Stimulated activated CD4-positive, alpha-beta T cell treated with anti-CD3 and anti-CD28 coated beads, Interleukin-2, amount 100 ng/mL, for 4 hours (primary cell): ENCODE measurements at regions not wholly inside any gene's neighbourhood (a gene's known extent, or its start where the extent isn't known, plus 50 kb on each side); places are given as distances from the start of the nearest gene placed in this dataset.

Source experiments
- DNase-seq: peaks from one replicate; pipeline ENCODE4 v3.0.0-alpha.2; 2020; ENCODE audit warnings: low read depth

DNA sequence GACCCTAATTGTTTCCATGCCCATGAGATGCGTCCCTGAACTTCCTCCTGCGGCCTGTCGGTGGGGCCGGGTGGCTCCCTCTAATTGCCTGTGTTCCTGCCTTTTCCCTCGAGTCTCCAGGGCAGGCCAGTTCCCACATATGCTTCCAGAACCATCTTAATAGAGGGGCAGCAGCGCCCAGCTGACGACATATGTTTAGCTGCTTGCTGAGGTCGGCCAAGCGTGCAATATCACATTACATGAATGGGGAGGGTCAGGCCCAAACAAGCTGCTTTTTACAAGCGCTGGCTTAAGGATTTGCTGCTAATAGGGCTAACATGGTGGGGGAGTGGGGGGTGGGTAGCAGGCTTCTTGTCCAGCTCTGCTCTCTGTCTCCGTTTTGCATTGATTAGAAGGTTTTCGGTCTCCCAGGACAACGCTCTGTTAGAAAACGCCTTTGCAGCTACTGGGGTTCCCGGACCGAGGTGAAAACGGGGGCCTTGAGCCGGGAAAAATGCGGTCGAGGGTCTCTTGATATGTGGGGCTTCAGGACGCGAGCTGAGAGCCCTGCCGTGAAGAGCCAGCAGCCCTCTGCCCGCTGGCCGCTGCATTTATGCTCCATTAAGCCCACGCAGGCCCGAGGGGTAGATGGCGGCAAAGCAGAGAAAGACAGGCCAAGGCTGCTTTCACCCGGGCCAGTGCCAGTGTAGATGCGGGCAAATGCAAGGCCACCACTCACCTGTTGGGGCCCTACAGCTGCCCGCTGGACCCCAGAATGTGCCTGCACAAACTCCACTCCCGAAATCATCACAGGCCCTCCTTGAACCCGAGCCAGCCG is 308.5 kb downstream of the BMP7 start:
- DNase-seq: no peak

DNA sequence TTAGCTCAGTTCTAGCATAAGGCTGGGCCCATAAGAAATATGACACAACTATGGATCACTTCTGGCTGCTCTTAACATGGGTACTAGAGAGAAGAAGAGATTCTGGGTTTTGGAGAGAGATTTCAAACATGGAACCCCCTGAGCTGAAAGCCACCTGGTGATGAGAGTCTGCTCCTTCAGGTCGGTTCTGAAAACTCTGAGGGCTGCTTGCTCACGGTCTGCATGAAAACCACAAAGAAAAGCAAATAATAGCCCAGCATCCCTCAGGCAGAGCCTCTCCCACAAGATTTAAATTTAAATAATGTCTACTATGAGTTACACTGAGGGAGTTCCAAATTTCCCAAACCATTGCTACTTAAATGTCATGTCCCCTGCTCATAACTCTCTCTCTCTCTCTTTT is 301.5 kb downstream of the BMP7 start:
- no peak for DNase-seq

DNA sequence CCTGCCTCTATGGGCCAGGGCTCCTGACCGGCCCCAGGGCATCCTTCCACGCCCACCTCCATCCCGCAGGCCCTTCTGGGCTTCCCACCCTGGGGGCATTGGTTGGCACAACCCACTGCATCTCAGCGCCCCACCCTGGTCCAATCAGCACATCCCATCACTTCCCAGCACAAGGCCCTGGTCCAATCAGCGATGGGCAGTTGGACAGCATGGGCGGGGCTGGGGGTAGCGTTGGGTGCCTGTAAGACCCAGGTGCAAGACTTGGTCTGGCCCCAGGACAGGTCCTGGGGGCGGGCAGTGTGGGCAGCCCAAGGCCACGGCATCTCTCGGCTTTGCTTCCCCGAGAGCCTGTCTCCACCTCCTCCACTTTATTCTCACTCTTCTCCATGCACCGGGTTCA is 298.5 kb downstream of the BMP7 start:
- no peak for DNase-seq

DNA sequence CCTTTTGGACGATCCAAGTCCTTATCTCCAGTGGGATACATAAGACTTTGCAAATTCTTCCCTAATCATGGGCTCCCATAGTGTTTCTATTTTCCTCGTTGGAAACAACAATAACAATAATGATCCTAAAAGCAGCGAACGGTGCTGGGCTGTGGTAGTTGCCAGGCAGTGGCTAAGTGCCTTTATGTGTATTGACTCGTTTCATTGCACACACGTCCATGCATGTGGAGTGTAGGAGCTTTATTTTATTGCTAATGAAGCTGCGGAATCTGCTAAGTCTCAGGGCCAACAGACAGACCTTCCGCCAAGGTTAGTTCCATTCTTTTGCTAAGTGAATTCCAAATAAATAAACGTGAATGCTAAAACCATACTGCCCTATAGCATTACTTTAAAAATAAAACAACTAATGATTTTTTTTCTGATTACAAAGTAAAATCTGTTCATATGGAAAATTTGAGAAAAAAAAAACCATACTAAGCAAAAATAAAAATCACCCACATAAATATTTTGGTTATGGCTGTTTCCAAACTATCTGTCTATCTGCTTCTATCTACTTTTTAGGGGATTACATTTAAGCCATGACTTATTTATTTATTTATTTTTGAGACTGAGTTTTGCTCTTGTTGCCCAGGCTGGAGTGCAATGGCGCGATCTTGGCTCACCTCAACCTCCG is 297.9 kb downstream of the BMP7 start:
- DNase-seq: no peak

DNA sequence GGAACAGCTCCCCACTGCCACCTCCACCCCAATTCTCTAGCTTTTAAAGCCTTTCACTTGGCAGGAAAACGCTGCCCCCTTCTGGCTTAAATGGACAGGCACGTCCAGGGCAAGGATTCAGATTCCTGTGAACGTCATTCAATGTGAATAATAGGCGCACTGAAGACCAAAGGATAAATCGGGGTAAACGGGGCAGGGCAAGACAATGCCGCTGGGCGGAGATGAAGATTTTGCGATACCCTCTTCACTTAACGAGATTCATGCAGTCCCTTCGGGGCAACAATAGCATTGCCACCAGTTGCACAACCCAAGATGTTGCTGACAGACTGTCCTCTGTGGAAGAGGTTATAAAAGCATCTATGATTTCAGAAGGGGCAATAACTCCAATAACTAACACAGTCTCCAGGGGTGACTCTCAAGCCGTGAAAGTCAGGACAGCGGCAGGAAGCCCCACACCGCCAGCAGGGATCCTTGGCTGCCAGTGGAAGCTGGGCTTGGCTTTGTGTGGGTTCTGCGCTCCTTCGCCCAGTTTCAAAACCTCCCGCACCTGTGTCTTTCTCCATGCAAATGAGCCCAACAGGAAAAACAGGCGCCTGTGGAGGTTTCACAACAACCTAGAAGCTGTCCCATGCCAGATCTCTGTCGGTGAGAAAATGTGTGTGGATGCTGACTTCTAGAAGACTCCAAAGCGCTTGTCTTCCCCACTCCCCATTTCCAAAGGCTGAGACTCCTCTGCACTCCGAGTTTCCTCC is 291.8 kb downstream of the BMP7 start:
- no peak for DNase-seq

DNA sequence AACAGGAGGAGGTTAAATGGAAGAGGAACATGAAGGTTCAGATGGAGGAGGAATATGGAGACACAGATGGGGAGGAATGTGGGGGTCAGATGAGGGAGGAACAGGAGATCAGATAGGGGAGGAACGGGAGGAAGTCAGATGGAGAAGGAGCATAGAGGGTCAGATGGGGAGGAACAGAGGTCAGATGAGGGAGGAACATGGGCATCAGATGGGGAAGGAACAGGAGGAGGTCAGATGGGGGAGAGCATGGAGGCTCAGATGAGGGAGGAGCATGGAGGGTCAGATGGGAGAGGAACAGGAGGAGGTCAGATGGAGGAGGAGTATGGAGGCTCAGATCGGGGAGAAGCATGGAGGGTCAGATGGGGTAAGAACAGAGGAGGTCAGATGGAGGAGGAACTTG is 290.6 kb downstream of the BMP7 start:
- no peak for DNase-seq

DNA sequence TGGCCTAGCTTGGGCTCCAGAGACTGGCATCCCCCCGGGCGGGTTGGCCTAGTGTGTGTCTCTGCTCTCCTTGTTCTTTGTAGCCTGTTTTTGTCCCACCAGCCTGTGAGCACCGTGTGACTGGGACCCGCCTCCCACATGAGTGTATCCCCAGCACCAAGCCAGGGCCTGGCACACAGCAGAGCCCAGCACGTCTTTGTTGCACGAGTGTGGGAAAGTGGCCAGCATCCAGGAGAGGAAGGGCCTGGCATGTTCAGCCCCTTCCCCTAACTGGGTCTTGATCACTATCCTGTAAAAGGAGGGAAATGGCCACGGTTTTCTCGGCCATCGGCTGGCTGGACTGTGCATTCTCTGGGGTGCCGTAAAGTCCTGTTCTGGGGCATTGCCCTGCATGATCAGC is 290.1 kb downstream of the BMP7 start:
- DNase-seq: no peak

DNA sequence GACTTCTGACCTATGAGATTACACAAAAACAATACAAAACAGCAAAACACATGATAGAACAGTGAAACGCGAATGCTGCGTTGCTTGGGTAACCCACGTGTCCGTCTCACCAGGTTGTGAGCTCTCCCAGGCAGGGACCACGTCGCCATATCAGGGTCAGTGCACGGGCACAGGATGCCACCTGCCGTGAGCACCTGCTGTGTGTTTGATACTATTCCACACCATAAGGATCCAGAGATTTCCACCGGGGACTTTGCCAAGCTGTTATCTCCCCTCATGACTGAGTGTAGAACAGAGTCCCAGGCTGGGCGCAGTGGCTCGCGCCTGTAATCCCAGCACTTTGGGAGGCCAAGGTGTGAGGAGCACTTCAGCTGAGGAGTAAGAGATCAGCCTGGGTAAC is 288.0 kb downstream of the BMP7 start:
- no peak for DNase-seq

DNA sequence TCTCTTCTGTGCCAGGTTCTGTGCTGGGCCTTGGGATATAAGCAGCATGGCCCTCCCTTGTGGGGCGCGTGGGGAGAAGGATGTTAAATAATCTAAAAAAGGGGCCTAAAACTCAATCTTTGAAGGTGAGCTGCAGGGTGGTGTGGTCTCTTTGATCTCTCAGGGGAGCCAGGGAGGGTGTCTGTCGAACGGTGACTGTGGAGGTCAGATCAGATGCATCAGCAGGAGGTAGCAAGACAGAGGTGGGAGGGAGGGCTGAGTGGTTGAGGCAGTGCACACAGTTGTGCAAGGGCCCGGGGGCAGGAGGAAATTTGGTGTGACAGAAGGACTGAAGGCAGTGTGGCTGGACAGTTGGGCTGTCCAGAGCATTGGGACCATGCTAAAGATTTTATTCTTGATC is 287.3 kb downstream of the BMP7 start:
- no peak for DNase-seq

DNA sequence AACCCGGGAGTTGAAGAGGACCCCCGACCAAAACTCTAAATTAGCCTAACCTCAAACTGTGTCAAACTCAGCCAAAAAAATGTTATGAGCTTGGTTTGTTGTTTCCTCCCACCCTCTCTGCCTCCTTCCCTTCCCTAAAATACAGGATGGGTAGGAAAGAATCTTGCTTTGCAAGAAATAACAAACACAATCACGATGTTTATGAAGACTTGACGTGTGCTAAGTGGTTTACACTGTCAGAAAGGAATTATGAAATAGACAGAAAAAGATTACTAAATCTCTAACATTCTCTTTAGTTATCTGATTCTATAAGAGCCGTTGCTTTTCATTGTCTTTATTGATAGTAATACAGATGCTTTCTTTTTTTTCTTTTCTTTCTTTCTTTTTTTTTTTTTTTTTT is 285.1 kb downstream of the BMP7 start:
- no peak for DNase-seq

DNA sequence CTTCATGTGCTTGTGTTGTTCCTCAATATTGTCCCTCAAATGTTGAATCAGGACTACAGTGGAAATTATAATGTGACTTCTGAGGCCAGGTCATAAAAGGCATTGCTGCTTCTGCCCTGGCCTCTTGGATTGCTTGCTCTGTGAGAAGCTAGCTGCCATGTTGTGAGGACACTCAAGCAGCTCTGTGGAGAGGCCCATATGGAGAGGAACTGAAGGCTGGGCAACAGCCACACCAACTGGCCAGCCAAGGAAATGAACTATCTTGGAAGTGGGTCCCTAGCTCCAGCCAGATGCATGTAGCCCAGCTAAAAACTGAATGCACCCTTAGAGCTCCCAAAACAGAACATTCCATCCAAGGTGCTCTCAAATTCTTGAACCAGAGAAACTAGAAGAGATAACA is 282.6 kb downstream of the BMP7 start:
- DNase-seq: no peak

DNA sequence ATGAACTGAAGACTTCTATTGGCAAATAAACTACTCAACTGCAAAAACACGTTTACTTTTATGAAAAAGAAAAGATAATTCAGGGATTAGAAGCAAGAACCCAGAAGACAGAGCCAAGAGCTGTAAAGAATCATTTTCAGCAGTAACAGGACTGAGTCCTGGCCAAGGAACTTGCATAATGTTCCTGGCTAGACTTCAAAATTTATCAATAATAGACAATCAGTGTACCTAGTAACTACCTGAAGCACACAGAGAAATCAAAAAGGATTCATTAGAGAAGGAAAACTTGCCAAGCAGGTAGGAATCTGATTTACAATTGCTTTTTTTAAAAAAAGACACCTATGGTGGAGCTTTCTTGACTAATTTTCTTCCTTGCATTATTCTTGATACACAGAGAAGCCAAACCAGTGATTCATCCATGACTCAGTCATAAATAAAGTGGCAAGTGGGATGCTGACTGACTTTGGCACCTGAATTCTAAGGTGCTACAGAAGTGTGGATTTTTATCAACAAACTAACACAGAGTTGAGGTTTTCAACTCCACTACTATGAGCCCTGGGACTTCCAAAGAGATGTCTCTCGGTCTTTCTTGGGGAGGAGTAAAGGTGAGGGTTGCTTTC is 281.3 kb downstream of the BMP7 start:
- DNase-seq: no peak

DNA sequence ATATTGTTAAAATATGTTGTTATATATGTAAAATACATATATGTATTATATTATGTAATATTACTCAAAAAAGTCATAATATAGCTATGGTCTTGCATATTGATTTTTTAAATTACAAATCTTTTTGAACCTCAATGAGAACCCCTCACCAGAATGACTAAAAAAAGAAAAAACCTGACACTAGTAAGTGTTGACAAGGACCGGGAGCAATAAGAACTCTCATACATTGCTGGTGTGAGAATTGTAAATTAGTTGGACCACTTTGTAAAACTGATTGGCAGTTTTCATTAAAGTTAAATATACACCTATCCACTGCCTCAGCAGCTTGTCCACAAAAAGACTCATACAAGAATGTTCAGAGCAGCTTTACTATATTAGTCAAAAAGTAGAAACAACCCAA is 280.0 kb downstream of the BMP7 start:
- DNase-seq: no peak

DNA sequence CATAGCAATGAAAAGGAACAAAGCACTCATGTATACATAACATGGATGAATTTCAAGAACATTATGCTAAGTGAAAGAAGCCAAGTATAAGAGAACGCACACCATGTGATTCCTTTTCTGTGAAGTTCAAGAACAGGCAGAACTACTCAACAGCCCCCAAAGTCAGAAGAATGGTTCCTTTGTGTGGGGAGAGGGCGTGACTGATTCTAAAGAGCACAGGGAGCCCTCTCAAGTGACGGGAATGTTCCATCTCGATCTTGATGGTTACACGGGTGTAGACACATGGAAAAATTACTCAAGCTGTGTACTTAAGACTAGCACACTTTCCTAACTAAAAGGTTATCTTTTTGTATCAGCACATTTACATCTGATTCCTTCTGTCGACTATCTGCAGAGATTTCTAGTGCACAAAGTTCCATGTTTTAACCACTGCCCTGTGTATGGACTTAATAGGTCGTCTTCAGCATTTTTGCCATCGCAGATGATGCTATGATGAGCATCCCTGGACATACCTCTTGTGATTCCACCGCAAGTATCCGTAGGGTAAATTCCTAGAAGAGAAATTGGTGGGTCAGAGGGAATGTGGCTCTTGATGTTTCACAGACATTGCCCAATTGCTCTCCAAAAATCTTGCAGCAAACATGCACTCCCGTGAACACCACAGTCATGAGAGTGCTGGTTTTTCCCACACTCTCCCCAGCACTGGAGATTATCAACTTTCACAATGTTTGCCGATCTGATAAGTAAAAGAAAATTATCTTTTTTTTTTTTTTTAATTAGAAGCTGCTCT is 279.3 kb downstream of the BMP7 start:
- no peak for DNase-seq

DNA sequence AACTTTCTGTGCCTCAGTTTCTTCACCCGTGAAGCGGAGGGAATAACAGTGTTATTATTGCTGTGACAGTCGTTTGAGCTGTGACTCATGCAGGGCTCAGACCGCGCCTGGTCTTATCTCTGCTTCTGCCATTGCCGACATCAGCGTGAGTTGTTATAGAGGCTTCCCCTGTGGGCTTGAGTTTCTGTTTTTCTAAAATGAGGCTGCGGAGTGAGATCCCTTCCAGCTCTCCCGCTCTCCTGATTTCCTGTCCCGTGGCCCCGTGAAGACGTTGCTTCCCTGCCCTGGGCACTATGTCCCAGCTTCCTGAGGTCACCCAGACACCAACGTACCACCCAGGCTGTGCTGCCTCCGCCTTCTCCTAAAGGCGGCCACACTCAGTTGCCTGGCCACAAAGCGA is 278.5 kb downstream of the BMP7 start:
- no peak for DNase-seq

DNA sequence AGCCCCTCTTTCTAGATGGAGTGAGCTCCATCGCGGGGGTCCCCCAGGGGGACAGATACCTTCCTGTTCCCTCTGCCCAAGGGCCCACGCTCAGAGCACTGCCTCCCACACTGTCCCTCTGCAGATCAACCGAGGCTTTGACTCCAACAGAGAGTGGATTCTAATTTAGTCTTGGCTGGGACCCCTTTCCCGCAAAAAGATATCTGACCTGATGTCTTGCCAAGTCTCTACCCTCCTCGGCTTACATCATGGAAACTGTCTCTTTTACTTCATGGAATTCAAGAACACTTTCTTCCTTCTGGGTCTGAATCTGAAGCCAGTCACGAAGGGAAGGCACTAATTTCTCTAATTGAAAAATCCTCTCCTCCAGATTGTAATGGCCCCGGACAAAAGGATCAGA is 278.0 kb downstream of the BMP7 start:
- DNase-seq: no peak

DNA sequence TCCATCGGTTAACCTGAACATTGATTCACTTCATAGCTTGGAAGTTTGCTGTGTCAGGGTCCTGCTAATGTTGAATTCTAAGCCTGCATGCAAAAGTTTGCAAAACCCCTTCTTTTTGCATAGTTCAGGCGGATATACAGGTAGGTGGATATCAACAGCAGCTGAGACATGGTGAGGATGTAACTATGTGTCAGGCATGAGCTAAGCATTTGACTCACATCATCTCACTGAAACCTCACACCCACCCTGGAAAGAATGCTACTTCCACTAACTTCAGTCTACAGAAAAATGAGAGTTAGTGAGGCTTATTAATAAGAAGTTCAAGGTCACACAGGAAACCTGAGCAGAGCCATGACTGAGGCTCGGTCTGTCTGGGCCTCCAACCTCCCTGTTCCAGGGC is 276.9 kb downstream of the BMP7 start:
- DNase-seq: no peak

DNA sequence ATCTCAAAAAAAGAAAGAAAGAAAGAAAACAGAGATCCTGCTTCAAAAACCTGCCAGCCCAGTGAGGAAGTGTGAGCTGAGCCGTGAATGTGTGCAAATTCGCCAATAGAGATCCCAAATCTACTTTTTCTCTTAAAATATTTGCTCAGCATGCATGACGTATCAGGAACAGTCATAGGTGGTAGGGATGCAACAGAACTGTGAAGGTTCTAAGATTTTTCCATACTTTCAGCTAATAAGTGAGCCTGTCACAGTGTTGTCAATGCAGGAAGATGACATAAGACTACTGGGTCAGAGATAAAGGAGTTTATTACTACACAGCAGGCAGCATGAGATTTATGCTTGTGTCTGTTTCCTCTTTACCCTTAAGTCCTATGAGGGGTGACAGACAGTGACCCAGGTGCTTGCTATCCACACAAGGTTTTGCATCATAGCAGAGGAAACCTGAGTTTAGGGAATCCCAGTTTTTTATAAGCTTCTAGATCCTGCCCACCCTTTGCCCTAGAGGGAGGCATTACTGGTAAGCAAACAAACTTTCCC is 273.4 kb downstream of the BMP7 start:
- DNase-seq: no peak

DNA sequence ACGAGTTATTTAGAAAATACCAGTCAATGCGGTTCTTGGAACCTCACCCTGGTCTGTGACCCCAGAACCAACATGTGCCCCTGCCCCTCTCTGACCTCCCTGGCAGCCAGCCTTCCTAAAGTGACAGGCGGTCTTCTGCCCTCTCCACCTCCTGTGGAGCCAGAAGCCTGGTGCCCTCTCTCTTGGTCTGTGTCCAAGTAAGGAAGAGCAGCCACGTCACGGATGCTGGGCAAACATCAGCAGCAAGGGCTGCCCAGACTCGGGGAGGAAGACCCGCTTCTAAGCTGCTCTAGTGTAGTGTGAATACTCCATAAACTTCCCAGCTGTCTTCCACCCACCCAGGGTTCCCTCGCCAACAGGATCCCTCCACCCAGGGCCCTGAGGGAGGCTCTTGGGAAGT is 272.4 kb downstream of the BMP7 start:
- no peak for DNase-seq

DNA sequence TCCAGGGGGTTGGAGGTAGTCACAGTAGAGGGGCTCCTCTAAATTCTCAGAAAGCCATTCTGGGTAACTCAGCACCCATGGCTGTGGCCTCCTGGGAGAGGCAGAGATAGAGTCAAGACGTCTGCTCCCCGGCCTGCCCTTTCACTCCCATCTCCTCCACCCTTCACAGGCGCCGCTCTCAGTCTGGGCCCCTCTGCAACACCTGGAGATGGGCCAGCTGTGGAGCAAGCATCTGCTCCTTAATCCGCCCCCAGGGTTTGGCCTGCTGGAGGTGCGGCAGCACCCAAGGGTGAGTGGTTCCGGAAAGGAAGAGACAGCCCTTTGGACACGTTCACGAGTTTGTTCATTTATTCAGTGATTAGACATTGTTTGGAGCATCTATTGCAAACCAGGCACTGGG is 271.3 kb downstream of the BMP7 start:
- no peak for DNase-seq

DNA sequence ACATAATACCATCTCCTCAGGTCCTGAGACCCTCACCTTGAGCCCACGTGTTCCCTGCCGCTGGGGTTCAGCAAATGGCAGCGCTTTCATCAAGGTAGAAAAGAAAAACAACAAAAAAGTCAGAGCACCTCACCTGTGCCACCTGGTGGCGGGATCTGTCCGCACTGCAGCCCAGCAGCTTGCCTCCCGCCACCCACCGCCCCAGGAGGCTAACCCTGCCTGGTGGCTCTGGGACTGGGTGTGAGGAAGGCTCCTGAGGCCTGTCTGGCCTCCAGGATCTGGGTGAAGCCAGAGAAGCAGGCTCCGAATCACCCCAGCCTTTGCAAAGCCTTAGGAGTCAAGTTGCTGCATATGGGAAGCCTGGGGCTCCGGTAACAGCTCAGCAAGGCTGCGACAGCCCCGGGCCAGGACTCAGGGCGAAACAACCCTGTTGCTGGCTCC is 270.8 kb downstream of the BMP7 start:
- no peak for DNase-seq

DNA sequence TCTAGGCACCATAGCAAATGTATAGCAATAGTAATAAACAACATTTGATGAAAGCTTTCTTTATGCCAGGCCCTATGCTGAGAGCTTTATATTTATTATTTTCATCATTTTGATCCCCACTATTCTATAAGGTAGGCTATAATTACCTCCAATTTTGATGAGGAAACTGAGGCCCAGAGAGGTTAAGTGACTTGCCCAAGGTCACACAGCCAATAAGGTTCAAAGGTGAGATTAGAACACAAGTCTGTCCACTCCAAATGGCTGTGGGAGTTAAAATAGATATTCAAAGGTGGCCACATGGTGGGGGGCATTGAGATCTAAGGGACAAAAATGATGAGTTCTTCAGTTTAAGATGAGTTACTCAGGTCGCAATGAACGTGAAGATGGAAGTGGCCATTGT is 269.9 kb downstream of the BMP7 start:
- no peak for DNase-seq
